Osteocyte (in vitro differentiated cells): ENCODE measurements at regions not wholly inside any gene's neighbourhood (a gene's known extent, or its start where the extent isn't known, plus 50 kb on each side); places are given as distances from the start of the nearest gene placed in this dataset.

Experiments used
- DNase-seq: peaks from one replicate; pipeline ENCODE4 v3.0.0; 2021; ENCODE audit warnings: mixed read lengths; ENCODE audit not compliant: unreplicated experiment; ENCODE audit errors: extremely low spot score
- H3K27ac Mint-ChIP-seq: one replicate; pipeline ENCODE4 v1.8.0; 2021; ENCODE audit warnings: mild to moderate bottlenecking, mixed read lengths; ENCODE audit not compliant: unreplicated experiment
- H3K27me3 Mint-ChIP-seq: one replicate; pipeline ENCODE4 v1.8.0; 2021; ENCODE audit warnings: mixed read lengths; ENCODE audit not compliant: unreplicated experiment
- H3K36me3 Mint-ChIP-seq: one replicate; pipeline ENCODE4 v1.8.0; 2021; ENCODE audit warnings: mixed read lengths; ENCODE audit not compliant: unreplicated experiment
- H3K4me1 Mint-ChIP-seq: one replicate; pipeline ENCODE4 v1.8.0; 2021; ENCODE audit warnings: mixed read lengths; ENCODE audit not compliant: unreplicated experiment
- H3K4me3 Mint-ChIP-seq: one replicate; pipeline ENCODE4 v1.8.0; 2021; ENCODE audit warnings: mild to moderate bottlenecking, moderate library complexity, mixed read lengths; ENCODE audit not compliant: unreplicated experiment
- H3K9me3 Mint-ChIP-seq: one replicate; pipeline ENCODE4 v1.8.0; 2021; ENCODE audit warnings: mixed read lengths; ENCODE audit not compliant: unreplicated experiment
- CTCF ChIP-seq: fragments of 200-600 bp; sonication (generic); IDR thresholded peaks from 2 replicates; pipeline ENCODE4 v1.5.0; 2021; ENCODE audit warnings: antibody characterized with exemption, mild to moderate bottlenecking, moderate library complexity

DNA sequence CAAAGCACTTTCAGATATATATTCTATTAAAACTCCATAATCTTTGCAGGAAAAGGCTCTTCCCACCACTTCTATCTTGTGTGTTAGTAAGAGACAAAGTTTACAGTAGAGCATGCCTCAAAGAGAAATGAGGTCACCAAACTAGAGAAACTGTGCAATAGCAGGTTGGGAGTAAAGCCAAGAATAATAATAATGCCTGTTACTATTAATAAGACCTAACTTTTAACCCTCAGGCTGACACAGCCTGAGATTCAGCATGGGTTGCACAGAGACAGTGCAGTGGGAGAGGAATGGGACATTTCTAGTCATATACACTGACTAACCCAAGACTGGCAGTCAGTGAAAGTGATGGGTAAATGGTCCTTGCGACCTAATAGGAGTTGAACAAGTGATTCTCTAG, 320.2 kb upstream of the NFIA start:
- H3K4me1 Mint-ChIP-seq, result peaks cover 19% of the 10 kb centered on the region
- no peak overlapping the region for H3K4me3 Mint-ChIP-seq
- no peaks in the 10 kb centered on the region for H3K36me3 Mint-ChIP-seq
- no peak for TF ChIP-seq CTCF
- H3K9me3 Mint-ChIP-seq, result no peaks in the 10 kb centered on the region
- DNase-seq, result no peak
- H3K27me3 Mint-ChIP-seq, result no peaks in the 10 kb centered on the region
- H3K27ac Mint-ChIP-seq, result peak overlapping the region; percentile 31

- no peaks in the 10 kb centered on the region for H3K36me3 Mint-ChIP-seq
- H3K9me3 Mint-ChIP-seq, result no peaks in the 10 kb centered on the region
- DNase-seq, result no peak
- H3K4me3 Mint-ChIP-seq, result no peak overlapping the region
- H3K27me3 Mint-ChIP-seq, result no peaks in the 10 kb centered on the region
- no peak overlapping the region for H3K27ac Mint-ChIP-seq
- peaks cover 19% of the 10 kb centered on the region for H3K4me1 Mint-ChIP-seq
- TF ChIP-seq CTCF, result no peak
These were observed 323.1 kb upstream of the NFIA start for GRCh38 chr1:60759291-60759690.

- no peak for DNase-seq
- H3K9me3 Mint-ChIP-seq, result no peaks in the 10 kb centered on the region
- no peak overlapping the region for H3K27ac Mint-ChIP-seq
- no peaks in the 10 kb centered on the region for H3K27me3 Mint-ChIP-seq
- no peaks in the 10 kb centered on the region for H3K36me3 Mint-ChIP-seq
- TF ChIP-seq CTCF, result no peak
- no peak overlapping the region for H3K4me3 Mint-ChIP-seq
- peaks cover 11% of the 10 kb centered on the region for H3K4me1 Mint-ChIP-seq
These were observed 324.9 kb upstream of the NFIA start for GRCh38 chr1:60757485-60757884.

DNA sequence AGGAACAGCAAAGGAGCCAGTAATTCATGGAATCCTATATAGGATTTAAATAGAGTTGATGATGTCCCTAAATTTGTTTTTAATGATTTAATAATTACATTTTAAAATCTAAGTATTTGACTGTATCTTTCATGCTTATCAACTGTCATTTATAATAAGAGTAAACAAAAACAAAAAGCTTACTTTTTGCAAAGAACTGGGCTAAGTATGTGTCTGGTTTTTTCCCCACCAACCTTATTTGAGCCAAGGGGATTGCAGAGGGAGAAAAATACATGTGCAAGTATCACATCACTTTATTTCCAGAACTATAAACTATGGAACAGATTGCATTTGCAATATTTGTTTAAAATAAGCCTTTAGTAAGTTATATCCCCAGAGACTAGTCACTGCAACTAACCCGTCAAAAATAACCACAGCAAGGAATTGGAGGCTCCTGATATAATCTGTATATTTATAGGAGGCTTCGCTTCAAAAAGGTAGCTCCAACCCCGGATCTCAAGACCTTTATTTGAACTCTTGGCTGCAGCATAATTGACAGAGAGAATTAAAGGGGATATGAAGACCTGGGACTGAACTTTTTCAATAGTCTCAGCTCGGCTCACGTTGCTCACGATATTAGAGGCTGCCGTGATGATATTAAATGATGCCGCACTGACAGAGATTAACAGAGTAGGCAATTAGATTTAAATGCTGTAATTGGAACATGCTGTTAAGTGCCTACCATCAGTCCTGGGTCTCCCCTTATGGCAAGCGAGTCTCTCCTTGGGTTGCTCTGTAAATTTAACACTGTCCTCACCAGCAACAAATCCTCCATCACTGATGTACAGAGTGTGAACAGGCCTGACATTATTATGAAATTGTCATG, 329.1 kb upstream of the NFIA start:
- H3K9me3 Mint-ChIP-seq, result no peaks in the 10 kb centered on the region
- no peaks in the 10 kb centered on the region for H3K27me3 Mint-ChIP-seq
- no peak overlapping the region for H3K4me3 Mint-ChIP-seq
- no peak for DNase-seq
- H3K27ac Mint-ChIP-seq, result no peak overlapping the region
- no peak for TF ChIP-seq CTCF
- no peaks in the 10 kb centered on the region for H3K36me3 Mint-ChIP-seq
- no peaks in the 10 kb centered on the region for H3K4me1 Mint-ChIP-seq

GRCh38 chr1:60751306-60751705, 331.1 kb upstream of the NFIA start:
- no peak for TF ChIP-seq CTCF
- H3K36me3 Mint-ChIP-seq, result no peaks in the 10 kb centered on the region
- no peak overlapping the region for H3K4me3 Mint-ChIP-seq
- H3K27me3 Mint-ChIP-seq, result no peaks in the 10 kb centered on the region
- no peak overlapping the region for H3K27ac Mint-ChIP-seq
- H3K4me1 Mint-ChIP-seq, result peaks cover 7% of the 10 kb centered on the region
- DNase-seq, result no peak
- no peaks in the 10 kb centered on the region for H3K9me3 Mint-ChIP-seq
